ENCODE measurements at regions not wholly inside any gene's neighbourhood (a gene's known extent, or its start where the extent isn't known, plus 50 kb on each side); places are given as distances from the start of the nearest gene placed in this dataset.
"Not testable (repeated sequence)": the region's sequence is repeated elsewhere in the genome, so short reads cannot be mapped to it uniquely, and the experiment has no call there.

GRCh38 chr3:19002606-19003005 lies 145.7 kb upstream of the KCNH8 start:
- H3K9me3 Mint-ChIP-seq: peaks cover 0 to 6% of the 10 kb centered on the region in 2 donors
- no peak for ATAC-seq
- no peaks in the 10 kb centered on the region for H3K36me3 Mint-ChIP-seq
- DNase-seq (ENCODE audit: low spot score in 2 of 2): no peak
- H3K27ac Mint-ChIP-seq: no peak overlapping the region

DNA sequence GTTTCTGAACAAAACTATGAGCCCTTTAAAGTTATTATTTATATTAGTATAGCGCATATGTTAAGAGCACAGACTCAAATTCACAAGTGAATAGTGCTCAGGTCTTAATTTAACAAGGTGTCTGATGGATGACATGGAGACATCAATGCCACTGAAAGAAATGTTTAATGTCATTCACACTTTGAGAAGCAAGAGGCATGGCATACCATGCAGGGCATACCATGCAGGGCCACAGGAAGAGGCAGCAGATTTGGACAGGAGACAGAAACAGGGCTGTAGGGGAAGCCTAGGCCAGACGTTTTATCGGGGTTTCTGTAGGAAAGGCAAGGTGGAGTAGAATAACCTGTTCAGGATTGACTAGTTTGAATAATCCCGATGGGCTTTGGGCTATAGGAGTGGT lies 150.2 kb upstream of the KCNH8 start:
- Mint-ChIP-seq H3K27ac (no peak overlapping the region), H3K36me3 (peaks cover 0 to 20% of the 10 kb centered on the region in 2 donors), H3K9me3 (peaks cover 0 to 13% of the 10 kb centered on the region in 2 donors)
- ATAC-seq (no peak), DNase-seq (ENCODE audit: low spot score in 2 of 2) (no peak)

- no peak for ATAC-seq
- no peak for DNase-seq (ENCODE audit: low spot score in 2 of 2)
- H3K9me3 Mint-ChIP-seq: peaks cover 0 to 13% of the 10 kb centered on the region in 2 donors
- no peak overlapping the region for H3K27ac Mint-ChIP-seq
- H3K36me3 Mint-ChIP-seq: peaks cover 0 to 20% of the 10 kb centered on the region in 2 donors
These were observed 155.6 kb upstream of the KCNH8 start for GRCh38 chr3:18992709-18993108.

DNA sequence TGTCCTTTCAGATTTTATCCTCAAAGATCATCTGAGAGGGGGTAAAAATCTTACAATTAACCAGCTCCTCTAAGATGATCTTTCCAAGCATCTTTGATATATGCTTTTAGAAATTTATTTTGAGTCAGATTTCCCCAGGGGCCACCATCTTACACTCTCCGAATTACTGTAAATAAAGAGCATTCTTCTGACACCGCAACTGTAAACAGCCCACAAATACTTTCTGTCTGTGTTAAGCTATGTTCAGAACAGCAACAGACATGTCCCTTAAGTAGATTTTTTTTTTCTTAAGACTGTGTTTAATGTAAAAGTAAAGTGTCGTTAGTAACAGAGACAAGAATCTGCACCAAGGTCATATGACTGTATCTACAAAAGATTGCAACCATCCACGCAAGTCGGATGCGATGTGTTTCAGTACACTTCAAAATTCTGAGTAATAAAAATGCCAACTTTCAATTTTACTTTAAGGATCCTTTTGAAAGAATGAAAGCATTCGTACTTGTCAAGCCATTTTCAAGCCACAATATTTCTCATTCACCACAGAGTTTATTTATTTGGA lies 159.0 kb upstream of the KCNH8 start:
- peak; percentile 87 to 91 for ATAC-seq
- peak overlapping the region; percentile 37 to 88 for H3K27ac Mint-ChIP-seq
- H3K9me3 Mint-ChIP-seq: no peaks in the 10 kb centered on the region
- no peaks in the 10 kb centered on the region for H3K36me3 Mint-ChIP-seq
- DNase-seq (ENCODE audit: low spot score in 2 of 2): no peak

GRCh38 chr3:18988614-18989229 lies 159.6 kb upstream of the KCNH8 start:
- no peaks in the 10 kb centered on the region for H3K9me3 Mint-ChIP-seq
- peak overlapping the region; percentile 37 to 88 for H3K27ac Mint-ChIP-seq
- DNase-seq (ENCODE audit: low spot score in 2 of 2) (no peak), ATAC-seq (peak; percentile 61 to 65)
- no peaks in the 10 kb centered on the region for H3K36me3 Mint-ChIP-seq

DNA sequence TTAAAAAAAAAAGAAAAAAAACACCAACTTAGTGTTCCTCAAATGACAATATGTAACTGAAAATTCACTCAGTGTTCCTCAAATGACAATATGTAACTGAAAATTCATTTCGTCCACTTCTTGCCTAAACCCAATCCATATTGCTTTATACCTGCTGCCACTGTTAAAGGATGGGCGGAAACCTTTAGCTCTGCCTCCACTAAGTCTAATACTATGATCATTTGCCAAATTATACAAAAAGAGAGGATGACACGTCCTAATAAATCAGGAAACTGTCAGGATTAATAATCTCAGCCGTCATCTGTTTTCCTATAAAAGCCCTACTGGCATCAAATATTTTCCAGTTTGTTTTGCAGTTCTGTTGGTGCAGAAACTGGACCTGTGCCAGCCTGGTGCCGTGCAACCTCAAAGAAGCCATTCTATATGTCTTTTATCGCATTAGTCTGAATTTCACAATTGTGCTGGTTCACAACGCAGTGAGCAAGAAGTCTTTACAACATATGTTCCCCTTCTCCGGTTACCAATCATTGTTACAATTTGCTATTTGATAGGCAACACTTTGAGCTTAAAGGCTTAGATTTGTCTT lies 160.4 kb upstream of the KCNH8 start:
- H3K27ac Mint-ChIP-seq: peak overlapping the region in 1 of 2 donors; percentile 88
- H3K9me3 Mint-ChIP-seq: no peaks in the 10 kb centered on the region
- no peak for DNase-seq (ENCODE audit: low spot score in 2 of 2)
- no peaks in the 10 kb centered on the region for H3K36me3 Mint-ChIP-seq
- no peak for ATAC-seq

- Mint-ChIP-seq H3K27ac (no peak overlapping the region), H3K9me3 (peaks cover 0 to 3% of the 10 kb centered on the region in 2 donors), H3K36me3 (no peaks in the 10 kb centered on the region)
- no peak for ATAC-seq
- DNase-seq (ENCODE audit: low spot score in 2 of 2): no peak
These were observed 161.2 kb upstream of the KCNH8 start for GRCh38 chr3:18987070-18987469.

DNA sequence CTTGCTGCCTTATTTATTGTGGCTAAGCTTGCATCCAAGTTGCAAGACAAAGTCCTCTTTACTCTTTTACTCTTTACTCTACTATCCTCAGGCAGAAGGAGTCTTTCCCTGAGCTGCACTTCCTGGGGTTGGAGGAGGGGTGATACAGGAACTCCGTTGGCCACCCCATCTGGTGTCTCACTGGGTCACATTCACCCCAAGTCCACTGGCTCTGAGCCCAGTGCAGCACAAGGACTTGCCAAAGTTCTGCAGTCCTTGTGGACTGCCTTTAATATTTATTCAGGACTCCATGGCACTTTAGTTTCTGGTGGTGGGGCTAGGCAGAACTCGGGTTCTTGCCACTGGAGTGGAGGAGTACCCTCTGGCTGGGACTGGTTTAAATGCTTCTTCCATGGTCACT lies 165.4 kb upstream of the KCNH8 start:
- DNase-seq (ENCODE audit: low spot score in 2 of 2) (no peak), ATAC-seq (no peak)
- H3K9me3 Mint-ChIP-seq: peaks cover 0 to 3% of the 10 kb centered on the region in 2 donors
- H3K27ac Mint-ChIP-seq: no peak overlapping the region
- H3K36me3 Mint-ChIP-seq: peaks cover 0 to 4% of the 10 kb centered on the region in 2 donors

GRCh38 chr3:18976102-18976501 lies 172.2 kb upstream of the KCNH8 start:
- not testable (repeated sequence) for ATAC-seq; H3K27ac Mint-ChIP-seq; DNase-seq (ENCODE audit: low spot score in 2 of 2)
- Mint-ChIP-seq H3K36me3 (peaks cover 15 to 18% of the 10 kb centered on the region in 2 donors), H3K9me3 (peaks cover 9 to 14% of the 10 kb centered on the region in 2 donors)

DNA sequence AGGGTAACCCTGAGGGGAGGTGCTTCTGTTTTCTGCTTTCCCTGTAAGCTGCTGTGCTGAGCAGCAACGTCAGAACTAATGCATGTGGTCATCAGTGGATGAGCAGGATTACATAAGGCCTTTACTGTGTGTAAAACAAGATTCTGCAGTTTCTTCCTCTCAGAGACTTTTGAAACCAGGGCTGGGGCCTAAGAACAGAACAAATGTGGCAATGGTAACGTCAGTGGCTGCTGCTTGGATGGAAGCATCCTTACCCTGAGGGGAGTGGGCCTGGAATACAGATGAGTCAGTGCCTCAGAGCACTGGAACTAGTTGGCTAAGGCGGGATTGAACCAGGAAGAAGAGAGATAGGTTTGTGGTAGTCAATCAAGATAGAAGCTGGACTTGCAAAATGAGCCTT lies 180.2 kb upstream of the KCNH8 start:
- peaks cover 5 to 6% of the 10 kb centered on the region in 2 donors for H3K9me3 Mint-ChIP-seq
- no peak for ATAC-seq
- peaks cover 6 to 7% of the 10 kb centered on the region in 2 donors for H3K36me3 Mint-ChIP-seq
- H3K27ac Mint-ChIP-seq: no peak overlapping the region
- DNase-seq (ENCODE audit: low spot score in 2 of 2): no peak

GRCh38 chr3:18965781-18966180 lies 182.5 kb upstream of the KCNH8 start:
- H3K9me3 Mint-ChIP-seq: peaks cover 5 to 6% of the 10 kb centered on the region in 2 donors
- H3K36me3 Mint-ChIP-seq: peaks cover 6 to 13% of the 10 kb centered on the region in 2 donors
- DNase-seq (ENCODE audit: low spot score in 2 of 2) (no peak), ATAC-seq (no peak)
- no peak overlapping the region for H3K27ac Mint-ChIP-seq

DNA sequence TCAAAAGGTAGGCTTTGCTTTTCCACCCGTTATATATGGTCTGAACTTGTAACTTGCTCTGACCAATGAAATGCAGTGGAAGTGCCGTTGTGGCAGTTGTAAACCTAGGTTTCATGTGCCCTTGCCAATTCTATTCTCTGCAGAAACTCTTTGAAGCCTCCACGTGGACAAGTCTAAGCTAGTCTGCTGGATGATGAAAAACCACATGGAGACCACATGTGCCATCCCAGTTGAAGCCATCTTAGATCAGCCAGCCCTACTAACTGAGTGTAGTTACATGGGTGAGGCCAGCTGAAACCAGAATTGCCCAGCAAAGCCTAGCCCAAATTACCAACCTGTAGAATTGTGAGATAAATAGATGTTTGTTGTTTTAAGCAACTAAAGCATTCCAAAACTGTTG lies 183.7 kb upstream of the KCNH8 start:
- DNase-seq (ENCODE audit: low spot score in 2 of 2): no peak
- H3K36me3 Mint-ChIP-seq: peaks cover 6 to 13% of the 10 kb centered on the region in 2 donors
- no peak for ATAC-seq
- no peak overlapping the region for H3K27ac Mint-ChIP-seq
- H3K9me3 Mint-ChIP-seq: peaks cover 5 to 6% of the 10 kb centered on the region in 2 donors

- no peak overlapping the region for H3K27ac Mint-ChIP-seq
- H3K9me3 Mint-ChIP-seq: no peaks in the 10 kb centered on the region
- no peaks in the 10 kb centered on the region for H3K36me3 Mint-ChIP-seq
- ATAC-seq (peak in 1 of 2 donors; percentile 47), DNase-seq (ENCODE audit: low spot score in 2 of 2) (no peak)
These were observed 197.0 kb upstream of the KCNH8 start for GRCh38 chr3:18951333-18951732.

- H3K36me3 Mint-ChIP-seq: peaks cover 0 to 7% of the 10 kb centered on the region in 2 donors
- ATAC-seq: no peak
These were observed 201.8 kb upstream of the KCNH8 start for GRCh38 chr3:18946524-18946923.

DNA sequence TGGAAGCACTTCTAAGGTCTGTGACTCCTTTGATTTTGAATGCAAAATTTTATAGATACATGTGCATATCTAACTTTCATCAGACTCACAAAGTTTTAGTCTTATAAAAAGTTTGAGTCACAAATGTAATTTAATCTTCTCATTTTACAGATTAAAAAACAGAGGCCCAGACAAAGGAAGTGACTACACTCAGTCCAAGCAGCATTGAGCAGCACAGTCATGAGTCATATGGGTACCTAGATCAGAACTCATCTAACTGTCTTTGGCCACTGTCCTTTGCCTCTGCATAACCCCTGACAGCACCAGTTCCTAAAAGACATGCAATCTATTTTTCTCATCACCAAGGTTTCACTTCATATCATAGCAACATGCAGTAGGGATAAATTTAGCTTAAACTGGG lies 210.7 kb upstream of the KCNH8 start:
- no peaks in the 10 kb centered on the region for H3K36me3 Mint-ChIP-seq
- no peak for DNase-seq (ENCODE audit: low spot score in 2 of 2)
- ATAC-seq: peak in 1 of 2 donors; percentile 83
- H3K27ac Mint-ChIP-seq: no peak overlapping the region
- no peaks in the 10 kb centered on the region for H3K9me3 Mint-ChIP-seq

More at GRCh38 chr3:18946524-18946923, 201.8 kb upstream of the KCNH8 start:
- Mint-ChIP-seq H3K9me3 (peaks cover 8% of the 10 kb centered on the region in 2 donors), H3K27ac (no peak overlapping the region)
- no peak for DNase-seq (ENCODE audit: low spot score in 2 of 2)

DNA sequence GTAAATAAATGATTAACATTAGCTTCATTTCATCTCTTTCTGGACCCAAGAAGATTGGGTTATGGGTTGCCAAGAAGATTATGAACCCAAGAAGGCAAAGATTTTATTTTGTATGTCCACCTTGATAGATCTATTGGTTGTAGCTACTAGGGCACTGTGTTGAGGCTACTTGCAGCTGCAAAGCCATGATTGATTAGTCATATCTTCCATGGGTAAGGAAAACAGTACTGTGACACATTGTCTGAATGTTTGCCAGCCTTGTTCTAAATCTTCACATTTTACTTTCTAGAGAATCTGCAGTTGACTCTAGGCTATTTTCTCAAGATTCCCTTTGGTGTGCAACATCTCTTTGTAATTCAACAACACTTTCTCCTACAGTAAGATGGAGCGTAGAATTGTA lies 229.2 kb upstream of the KCNH8 start:
- peaks cover 0 to 5% of the 10 kb centered on the region in 2 donors for H3K36me3 Mint-ChIP-seq
- peak; percentile 53 to 71 for ATAC-seq

GRCh38 chr3:18917923-18918322 lies 230.4 kb upstream of the KCNH8 start:
- ATAC-seq: no peak
- no peak for DNase-seq (ENCODE audit: low spot score in 2 of 2)
- peaks cover 3 to 12% of the 10 kb centered on the region in 2 donors for H3K9me3 Mint-ChIP-seq
- peaks cover 0 to 5% of the 10 kb centered on the region in 2 donors for H3K36me3 Mint-ChIP-seq
- H3K27ac Mint-ChIP-seq: no peak overlapping the region

More for the DNA sequence above, 229.2 kb upstream of the KCNH8 start:
- Mint-ChIP-seq H3K9me3 (peaks cover 3 to 12% of the 10 kb centered on the region in 2 donors), H3K27ac (no peak overlapping the region)
- no peak for DNase-seq (ENCODE audit: low spot score in 2 of 2)

Measured in activated naive CD4-positive, alpha-beta T cell treated with anti-CD3 and anti-CD28 coated beads, Interleukin-2, amount 50 U/mL, for 72 hours (primary cell).